ENCODE measurements at regions not wholly inside any gene's neighbourhood (a gene's known extent, or its start where the extent isn't known, plus 50 kb on each side); places are given as distances from the start of the nearest gene placed in this dataset.

GRCh38 chr10:125533866-125534265, 149.1 kb downstream of the TEX36 start:
- Histone ChIP-seq H3K9me3 (ENCODE audit: low read depth) (no peaks in the 10 kb centered on the region), H3K27me3 (replicated peaks; ENCODE audit: insufficient read depth) (no peaks in the 10 kb centered on the region; the same call in 1 of the 2 replicates), H3K4me3 (no peak overlapping the region), H3K79me2 (ENCODE audit: insufficient read depth) (no peaks in the 10 kb centered on the region), H2AFZ (no peak overlapping the region), H3K27ac (no peak overlapping the region), H4K20me1 (ENCODE audit: insufficient read depth) (no peaks in the 10 kb centered on the region), H3K9ac (no peak overlapping the region), H3K4me2 (ENCODE audit: unreplicated experiment) (no peak overlapping the region), H3K4me1 (ENCODE audit: insufficient read depth) (no peaks in the 10 kb centered on the region), H3K36me3 (ENCODE audit: low read depth) (no peaks in the 10 kb centered on the region), H3F3A (ENCODE audit: insufficient read depth) (no peaks in the 10 kb centered on the region), H3K9me2 (ENCODE audit: insufficient read depth) (no peaks in the 10 kb centered on the region)
- TF ChIP-seq EZH2phosphoT487 (IDR thresholded peaks at IDR 0.05; ENCODE audit: insufficient read depth, low read depth): no peak
- TF ChIP-seq EZH2 (IDR thresholded peaks at IDR 0.05; ENCODE audit: insufficient read depth, poor library complexity, severe bottlenecking): no peak
- DNase-seq: no peak
- in situ Hi-C loops (cut with MboI): no loop called here
- 27 to 31% methylated on average over 8 of the region's 8 CpGs for WGBS, 2 experiments (ENCODE audit: low coverage in 1 of 2, low lambda C conversion rate in 2 of 2, missing lambda C conversion rate in 2 of 2)

GRCh38 chr10:125531465-125531864, 151.5 kb downstream of the TEX36 start:
- Histone ChIP-seq H3F3A (ENCODE audit: insufficient read depth) (no peaks in the 10 kb centered on the region), H3K4me1 (ENCODE audit: insufficient read depth) (no peaks in the 10 kb centered on the region), H3K4me3 (no peak overlapping the region), H3K27ac (no peak overlapping the region), H3K36me3 (ENCODE audit: low read depth) (no peaks in the 10 kb centered on the region), H3K27me3 (replicated peaks; ENCODE audit: insufficient read depth) (no peaks in the 10 kb centered on the region; the same call in 1 of the 2 replicates), H4K20me1 (ENCODE audit: insufficient read depth) (no peaks in the 10 kb centered on the region), H3K79me2 (ENCODE audit: insufficient read depth) (no peaks in the 10 kb centered on the region), H3K9me2 (ENCODE audit: insufficient read depth) (no peaks in the 10 kb centered on the region), H2AFZ (no peak overlapping the region), H3K4me2 (ENCODE audit: unreplicated experiment) (no peak overlapping the region), H3K9ac (no peak overlapping the region), H3K9me3 (ENCODE audit: low read depth) (no peaks in the 10 kb centered on the region)
- no peak for TF ChIP-seq EZH2phosphoT487 (IDR thresholded peaks at IDR 0.05; ENCODE audit: insufficient read depth, low read depth)
- no peak for TF ChIP-seq EZH2 (IDR thresholded peaks at IDR 0.05; ENCODE audit: insufficient read depth, poor library complexity, severe bottlenecking)
- in situ Hi-C loops (cut with MboI): no loop called here
- 49 to 55% methylated on average over 12 of the region's 12 CpGs for WGBS, 2 experiments (ENCODE audit: low coverage in 1 of 2, low lambda C conversion rate in 2 of 2, missing lambda C conversion rate in 2 of 2)
- no peak for DNase-seq

DNA sequence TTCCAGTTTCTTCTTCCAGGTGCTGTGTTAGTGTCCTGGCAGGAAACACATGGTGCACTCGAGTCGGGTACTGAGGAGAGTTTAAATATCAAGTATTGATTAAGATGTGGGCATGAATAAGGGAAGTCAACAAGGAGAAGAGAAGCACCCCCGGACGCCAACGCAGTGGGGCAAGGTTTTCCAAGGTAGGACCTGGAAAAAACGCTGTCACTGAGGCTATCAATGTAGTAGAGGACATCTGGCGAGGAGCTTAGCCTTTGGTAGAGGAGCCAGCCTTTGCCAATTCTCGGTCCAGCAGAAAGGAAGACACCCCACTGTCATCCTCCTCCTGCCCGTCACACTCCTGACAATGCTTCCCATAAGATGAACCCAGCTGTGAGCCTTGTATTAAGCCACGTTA, 159.6 kb downstream of the TEX36 start:
- WGBS, 2 experiments (ENCODE audit: low coverage in 1 of 2, low lambda C conversion rate in 2 of 2, missing lambda C conversion rate in 2 of 2): 46 to 48% methylated on average over 10 of the region's 10 CpGs
- no peaks in the 10 kb centered on the region for H3K4me1 ChIP-seq (ENCODE audit: insufficient read depth)
- no peaks in the 10 kb centered on the region for H3K27me3 ChIP-seq (replicated peaks; ENCODE audit: insufficient read depth)
- H3K27ac ChIP-seq: no peak overlapping the region
- in situ Hi-C loops (cut with MboI): no loop called here
- H3K36me3 ChIP-seq (ENCODE audit: low read depth): no peaks in the 10 kb centered on the region
- no peak overlapping the region for H3K4me3 ChIP-seq
- no peaks in the 10 kb centered on the region for H3K9me2 ChIP-seq (ENCODE audit: insufficient read depth)
- no peak for DNase-seq
- TF ChIP-seq EZH2phosphoT487 (IDR thresholded peaks at IDR 0.05; ENCODE audit: insufficient read depth, low read depth) (no peak), EZH2 (IDR thresholded peaks at IDR 0.05; ENCODE audit: insufficient read depth, poor library complexity, severe bottlenecking) (no peak)
- H3K9me3 ChIP-seq (ENCODE audit: low read depth): no peaks in the 10 kb centered on the region
- no peak overlapping the region for H3K4me2 ChIP-seq (ENCODE audit: unreplicated experiment)
- H4K20me1 ChIP-seq (ENCODE audit: insufficient read depth): no peaks in the 10 kb centered on the region
- H3K9ac ChIP-seq: no peak overlapping the region
- no peaks in the 10 kb centered on the region for H3K79me2 ChIP-seq (ENCODE audit: insufficient read depth)
- no peak overlapping the region for H2AFZ ChIP-seq
- H3F3A ChIP-seq (ENCODE audit: insufficient read depth): no peaks in the 10 kb centered on the region

- no peak overlapping the region for H3K27ac ChIP-seq
- no peak overlapping the region for H3K4me3 ChIP-seq
- peak; percentile 11 for DNase-seq
- no peaks in the 10 kb centered on the region for H3K9me3 ChIP-seq (ENCODE audit: low read depth)
- no peaks in the 10 kb centered on the region for H3K4me1 ChIP-seq (ENCODE audit: insufficient read depth)
- 47 to 59% methylated on average over 11 to 17 of the region's 17 CpGs for WGBS, 2 experiments (ENCODE audit: low coverage in 1 of 2, low lambda C conversion rate in 2 of 2, missing lambda C conversion rate in 2 of 2)
- no peak overlapping the region for H3K9ac ChIP-seq
- H3K4me2 ChIP-seq (ENCODE audit: unreplicated experiment): no peak overlapping the region
- H3K9me2 ChIP-seq (ENCODE audit: insufficient read depth): no peaks in the 10 kb centered on the region
- H3K79me2 ChIP-seq (ENCODE audit: insufficient read depth): no peaks in the 10 kb centered on the region
- H3K36me3 ChIP-seq (ENCODE audit: low read depth): no peaks in the 10 kb centered on the region
- no peaks in the 10 kb centered on the region for H4K20me1 ChIP-seq (ENCODE audit: insufficient read depth)
- H2AFZ ChIP-seq: no peak overlapping the region
- no peaks in the 10 kb centered on the region for H3K27me3 ChIP-seq (replicated peaks; ENCODE audit: insufficient read depth)
- TF ChIP-seq EZH2phosphoT487 (IDR thresholded peaks at IDR 0.05; ENCODE audit: insufficient read depth, low read depth) (no peak), EZH2 (IDR thresholded peaks at IDR 0.05; ENCODE audit: insufficient read depth, poor library complexity, severe bottlenecking) (no peak)
- H3F3A ChIP-seq (ENCODE audit: insufficient read depth): no peaks in the 10 kb centered on the region
- in situ Hi-C loops (cut with MboI): no loop called here
Observed at GRCh38 chr10:125521721-125522680, 161.0 kb downstream of the TEX36 start.
